GM12875 (cell line): ENCODE measurements at regions not wholly inside any gene's neighbourhood (a gene's known extent, or its start where the extent isn't known, plus 50 kb on each side); places are given as distances from the start of the nearest gene placed in this dataset.
"Not testable (repeated sequence)": the region's sequence is repeated elsewhere in the genome, so short reads cannot be mapped to it uniquely, and the experiment has no call there.

ENCODE experiments used
- H3K4me3 ChIP-seq: one replicate; pipeline ENCODE4 v1.5.1; 2011; ENCODE audit warnings: low read depth, low read length, control low read depth
- TF ChIP-seq, protein P1 (sequence below): IDR thresholded peaks from 2 replicates; pipeline ENCODE4 v1.5.1; 2011; ENCODE audit warnings: low read depth, mild to moderate bottlenecking, control low read depth, inconsistent platforms, low read length, moderate library complexity, borderline replicate concordance; ENCODE audit not compliant: insufficient read depth

- H3K4me3 ChIP-seq: no peak overlapping the region
- TF ChIP-seq, protein P1, sequence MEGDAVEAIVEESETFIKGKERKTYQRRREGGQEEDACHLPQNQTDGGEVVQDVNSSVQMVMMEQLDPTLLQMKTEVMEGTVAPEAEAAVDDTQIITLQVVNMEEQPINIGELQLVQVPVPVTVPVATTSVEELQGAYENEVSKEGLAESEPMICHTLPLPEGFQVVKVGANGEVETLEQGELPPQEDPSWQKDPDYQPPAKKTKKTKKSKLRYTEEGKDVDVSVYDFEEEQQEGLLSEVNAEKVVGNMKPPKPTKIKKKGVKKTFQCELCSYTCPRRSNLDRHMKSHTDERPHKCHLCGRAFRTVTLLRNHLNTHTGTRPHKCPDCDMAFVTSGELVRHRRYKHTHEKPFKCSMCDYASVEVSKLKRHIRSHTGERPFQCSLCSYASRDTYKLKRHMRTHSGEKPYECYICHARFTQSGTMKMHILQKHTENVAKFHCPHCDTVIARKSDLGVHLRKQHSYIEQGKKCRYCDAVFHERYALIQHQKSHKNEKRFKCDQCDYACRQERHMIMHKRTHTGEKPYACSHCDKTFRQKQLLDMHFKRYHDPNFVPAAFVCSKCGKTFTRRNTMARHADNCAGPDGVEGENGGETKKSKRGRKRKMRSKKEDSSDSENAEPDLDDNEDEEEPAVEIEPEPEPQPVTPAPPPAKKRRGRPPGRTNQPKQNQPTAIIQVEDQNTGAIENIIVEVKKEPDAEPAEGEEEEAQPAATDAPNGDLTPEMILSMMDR: no peak
Observed at GRCh38 chr6:2351807-2352431, 106.5 kb upstream of the GMDS start.

DNA sequence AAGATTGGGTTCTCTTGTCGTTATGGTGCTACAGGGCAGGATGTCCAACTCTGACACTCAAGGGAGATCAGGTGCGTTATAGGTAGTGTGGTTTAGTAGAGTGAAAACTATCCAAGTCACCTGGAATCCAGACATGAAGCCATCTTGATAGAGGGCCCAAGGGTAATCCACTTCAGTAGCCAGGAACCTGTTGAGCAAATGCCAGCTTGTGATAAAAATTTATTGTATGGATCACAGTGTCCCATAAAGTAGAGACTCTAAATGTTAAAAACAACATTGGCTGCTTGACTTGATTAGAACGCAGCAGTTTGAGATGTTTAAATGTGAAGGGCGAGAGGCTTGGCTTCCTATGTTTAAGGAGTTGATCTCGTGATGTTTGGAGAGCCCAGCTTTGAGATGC, 105.7 kb upstream of the GMDS start:
- H3K4me3 ChIP-seq: no peak overlapping the region
- TF ChIP-seq, protein P1: no peak

DNA sequence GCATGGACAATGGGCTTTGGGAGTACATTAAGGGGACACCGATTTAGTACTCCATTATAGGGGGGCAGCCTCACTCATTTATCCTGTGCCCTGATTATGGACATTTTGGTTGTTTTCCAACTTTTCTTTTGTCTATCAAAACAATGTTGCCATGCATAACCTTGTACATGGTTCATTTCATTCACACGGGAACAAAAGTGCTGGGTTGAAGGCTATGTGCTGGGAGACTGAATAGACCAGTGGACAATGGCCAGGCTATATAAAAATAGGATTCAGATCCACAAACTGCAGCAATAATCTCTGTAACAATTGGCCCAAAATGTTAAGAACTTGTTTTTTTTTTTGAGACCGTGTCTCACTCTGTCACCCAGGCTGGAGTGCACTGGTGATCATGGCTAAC, 100.7 kb upstream of the GMDS start:
- TF ChIP-seq, protein P1: no peak
- H3K4me3 ChIP-seq: no peak overlapping the region

DNA sequence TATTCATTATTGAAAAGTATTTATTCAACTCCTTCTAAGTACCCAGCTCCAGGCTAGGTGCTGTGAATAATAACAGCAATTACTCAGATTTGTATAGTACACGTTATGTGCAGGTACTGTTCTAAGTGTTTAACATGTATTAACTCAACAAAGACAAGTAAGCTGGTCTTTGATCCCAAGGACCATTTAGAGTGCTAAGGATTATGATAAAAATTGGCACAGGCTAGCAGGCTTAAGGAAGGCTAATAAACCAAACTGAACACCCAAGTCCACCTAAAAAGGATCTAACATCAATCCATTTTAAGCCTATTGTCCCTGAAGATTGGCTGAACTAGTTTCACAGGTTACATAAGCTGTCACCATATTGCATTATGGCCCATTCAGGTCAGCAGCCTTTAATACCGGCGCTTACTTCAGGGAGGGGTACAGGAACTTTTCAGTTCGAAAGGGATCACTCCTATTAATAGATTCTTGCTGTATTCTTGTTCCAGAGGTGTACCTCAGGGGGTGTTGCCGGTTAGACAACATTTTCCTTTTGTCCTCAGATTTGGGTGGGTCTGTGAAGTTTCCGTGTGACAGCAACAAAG, 99.0 kb upstream of the GMDS start:
- TF ChIP-seq, protein P1: no peak
- H3K4me3 ChIP-seq: no peak overlapping the region

GRCh38 chr6:2327591-2327990, 82.2 kb upstream of the GMDS start:
- TF ChIP-seq, protein P1: no peak
- no peak overlapping the region for H3K4me3 ChIP-seq

- TF ChIP-seq, protein P1: no peak
- no peak overlapping the region for H3K4me3 ChIP-seq
Observed at GRCh38 chr6:2324166-2324953, 79.0 kb upstream of the GMDS start.

GRCh38 chr6:2317498-2317897, 72.1 kb upstream of the GMDS start:
- H3K4me3 ChIP-seq: not testable (repeated sequence)
